HEK293 (cell line): ENCODE measurements at regions not wholly inside any gene's neighbourhood (a gene's known extent, or its start where the extent isn't known, plus 50 kb on each side); places are given as distances from the start of the nearest gene placed in this dataset.

ENCODE experiments used
- CTCF ChIA-PET: fragments of 350-600 bp; formaldehyde crosslinking; extraction: SDS; loops from one replicate; lab custom pipeline; 2021; ENCODE audit warnings: antibody characterized with exemption; lab: Yijun Ruan, JAX
- POLR2A ChIA-PET: fragments of 300-600 bp; formaldehyde crosslinking; extraction: SDS; loops from one replicate; lab custom pipeline; 2020; ENCODE audit warnings: antibody characterized with exemption, inconsistent platforms; lab: Yijun Ruan, JAX
- H3K27ac ChIP-seq: fragments of 200-500 bp; sonication (Bioruptor generic); 2 replicates; pipeline ENCODE4 v1.5.1; 2014; ENCODE audit warnings: low read depth, low read length, control low read depth, inconsistent platforms; ENCODE audit errors: extremely low read depth
- H3K36me3 ChIP-seq, 2 experiments: fragments of 200-500 bp in 1 of 2; sonication (Bioruptor generic) in 1 of 2; 1 replicate in 1 of 2; 2 replicates in 1 of 2; pipeline ENCODE4 v1.5.1; 2014 to 2017; ENCODE audit warnings: inconsistent platforms in 2 of 2, low read length in 2 of 2; ENCODE audit not compliant: control insufficient read depth in 2 of 2, insufficient read depth in 1 of 2
- H3K4me1 ChIP-seq: fragments of 200-500 bp; sonication (Bioruptor generic); 2 replicates; pipeline ENCODE4 v1.5.1; 2014; ENCODE audit warnings: mild to moderate bottlenecking, low read length, inconsistent platforms; ENCODE audit not compliant: control insufficient read depth, insufficient read depth
- H3K4me3 ChIP-seq: 2 replicates; pipeline ENCODE4 v1.5.1; 2011; ENCODE audit warnings: low read depth, mild to moderate bottlenecking, control low read depth, low read length, moderate library complexity
- H3K9me3 ChIP-seq: fragments of 200-500 bp; sonication (Bioruptor generic); 2 replicates; pipeline ENCODE4 v1.5.1; 2014; ENCODE audit warnings: low read depth, low read length, inconsistent platforms; ENCODE audit not compliant: control insufficient read depth, insufficient read depth
- BCL11B ChIP-seq: fragments of 450-650 bp; formaldehyde crosslinking; IDR thresholded peaks from 2 replicates; pipeline ENCODE4 v1.5.1; 2016; ENCODE audit warnings: low read depth, missing biosample characterization, missing genetic modification characterization
- KLF7 ChIP-seq: fragments of 450-650 bp; formaldehyde crosslinking; IDR thresholded peaks from 2 replicates; pipeline ENCODE4 v1.5.1; 2016; ENCODE audit warnings: missing biosample characterization, missing genetic modification characterization, borderline replicate concordance
- OVOL3 ChIP-seq: fragments of 450-650 bp; formaldehyde crosslinking; IDR thresholded peaks from 2 replicates; pipeline ENCODE4 v1.5.1; 2016; ENCODE audit warnings: missing biosample characterization, missing genetic modification characterization
- REPIN1 ChIP-seq: fragments of 450-650 bp; formaldehyde crosslinking; IDR thresholded peaks from 2 replicates; pipeline ENCODE4 v1.5.1; 2017; ENCODE audit warnings: missing biosample characterization, missing genetic modification characterization, low read depth
- SP2 ChIP-seq: fragments of 450-650 bp; formaldehyde crosslinking; IDR thresholded peaks from 2 replicates; pipeline ENCODE4 v1.5.1; 2016; ENCODE audit warnings: missing biosample characterization, missing genetic modification characterization
- ZEB2 ChIP-seq: fragments of 450-650 bp; formaldehyde crosslinking; IDR thresholded peaks from 2 replicates; pipeline ENCODE4 v1.5.1; 2016; ENCODE audit warnings: missing biosample characterization, missing genetic modification characterization
- ZNF354C ChIP-seq: fragments of 450-650 bp; formaldehyde crosslinking; IDR thresholded peaks from 2 replicates; pipeline ENCODE4 v1.5.1; 2016; ENCODE audit warnings: missing biosample characterization, missing genetic modification characterization, low read depth, borderline replicate concordance
- ZNF514 ChIP-seq: fragments of 450-650 bp; formaldehyde crosslinking; IDR thresholded peaks from 2 replicates; pipeline ENCODE4 v1.5.1; 2016; ENCODE audit warnings: missing biosample characterization, missing genetic modification characterization
- ZNF560 ChIP-seq: fragments of 450-650 bp; formaldehyde crosslinking; IDR thresholded peaks from 2 replicates; pipeline ENCODE4 v1.5.1; 2017; ENCODE audit warnings: missing biosample characterization, missing genetic modification characterization, borderline replicate concordance
- ZNF561 ChIP-seq: fragments of 450-650 bp; IDR thresholded peaks from 2 replicates; pipeline ENCODE4 v1.5.1; 2018; ENCODE audit warnings: missing biosample characterization, missing genetic modification characterization, borderline replicate concordance
- ZNF623 ChIP-seq: fragments of 450-650 bp; formaldehyde crosslinking; IDR thresholded peaks from 2 replicates; pipeline ENCODE4 v1.5.1; 2016; ENCODE audit warnings: missing biosample characterization, missing genetic modification characterization
- ZNF624 ChIP-seq: fragments of 450-650 bp; formaldehyde crosslinking; IDR thresholded peaks from 2 replicates; pipeline ENCODE4 v1.5.1; 2017; ENCODE audit warnings: missing biosample characterization, missing genetic modification characterization
- ZNF670 ChIP-seq: fragments of 450-650 bp; formaldehyde crosslinking; IDR thresholded peaks from 2 replicates; pipeline ENCODE4 v1.5.1; 2016; ENCODE audit warnings: missing biosample characterization, missing genetic modification characterization, low read depth
- ZNF701 ChIP-seq: fragments of 450-650 bp; formaldehyde crosslinking; IDR thresholded peaks from 2 replicates; pipeline ENCODE4 v1.5.1; 2016; ENCODE audit warnings: missing biosample characterization, missing genetic modification characterization
- ZNF768 ChIP-seq: fragments of 450-650 bp; formaldehyde crosslinking; IDR thresholded peaks from 2 replicates; pipeline ENCODE4 v1.5.1; 2018; ENCODE audit warnings: missing biosample characterization, mild to moderate bottlenecking, missing genetic modification characterization
- ZNF830 ChIP-seq: fragments of 450-650 bp; IDR thresholded peaks from 2 replicates; pipeline ENCODE4 v1.5.0; 2018; ENCODE audit warnings: missing biosample characterization, missing genetic modification characterization, low read depth, mild to moderate bottlenecking, moderate library complexity
- ZXDB ChIP-seq: fragments of 450-650 bp; formaldehyde crosslinking; IDR thresholded peaks from 2 replicates; pipeline ENCODE4 v1.5.1; 2016; ENCODE audit warnings: missing biosample characterization, missing genetic modification characterization
- TF ChIP-seq, protein P1 (sequence below): fragments of 450-650 bp; formaldehyde crosslinking; IDR thresholded peaks from 2 replicates; pipeline ENCODE4 v1.5.1; 2016; ENCODE audit warnings: missing biosample characterization, missing genetic modification characterization
- TF ChIP-seq, protein P2 (sequence below): fragments of 450-650 bp; formaldehyde crosslinking; IDR thresholded peaks from 2 replicates; pipeline ENCODE4 v1.5.1; 2016; ENCODE audit warnings: missing biosample characterization, missing genetic modification characterization
- TF ChIP-seq, protein P3 (sequence below): fragments of 450-650 bp; formaldehyde crosslinking; IDR thresholded peaks from 2 replicates; pipeline ENCODE4 v1.5.1; 2016; ENCODE audit warnings: missing biosample characterization, missing genetic modification characterization, low read depth
- TF ChIP-seq, protein P4 (sequence below): fragments of 450-650 bp; formaldehyde crosslinking; IDR thresholded peaks from 2 replicates; pipeline ENCODE4 v1.5.1; 2017; ENCODE audit warnings: missing biosample characterization, missing genetic modification characterization
- TF ChIP-seq, protein P5 (sequence below): fragments of 450-650 bp; formaldehyde crosslinking; IDR thresholded peaks from 2 replicates; pipeline ENCODE4 v1.5.1; 2016; ENCODE audit warnings: missing biosample characterization, missing genetic modification characterization, borderline replicate concordance
- TF ChIP-seq, protein P6 (sequence below): fragments of 450-650 bp; formaldehyde crosslinking; IDR thresholded peaks from 2 replicates; pipeline ENCODE4 v1.5.1; 2016; ENCODE audit warnings: missing biosample characterization, missing genetic modification characterization
- TF ChIP-seq, protein P7 (sequence below): fragments of 450-650 bp; IDR thresholded peaks from 2 replicates; pipeline ENCODE4 v1.5.1; 2018; ENCODE audit warnings: missing biosample characterization, missing genetic modification characterization

DNA sequence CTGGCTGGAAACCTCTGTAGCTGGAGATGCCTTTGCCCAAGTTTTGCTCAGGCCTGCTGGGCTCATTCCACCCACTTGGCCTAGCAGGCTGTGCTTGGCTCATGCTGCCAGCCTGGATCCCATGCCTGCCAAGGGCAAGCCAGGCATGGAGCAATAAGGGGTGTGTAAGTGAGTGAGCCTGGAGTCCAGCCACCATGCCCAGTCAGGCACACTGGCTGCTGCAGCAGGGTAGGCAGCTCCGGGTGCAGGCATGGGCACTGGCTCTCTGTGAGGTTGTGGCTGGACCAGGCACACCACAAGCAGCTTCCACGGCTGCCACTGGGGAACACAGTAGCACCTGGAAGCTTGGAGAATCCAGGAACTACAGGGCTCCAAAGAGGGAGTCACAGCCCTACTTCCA is 147.7 kb upstream of the HS6ST1 start (continued):
- TF ChIP-seq, protein P1, sequence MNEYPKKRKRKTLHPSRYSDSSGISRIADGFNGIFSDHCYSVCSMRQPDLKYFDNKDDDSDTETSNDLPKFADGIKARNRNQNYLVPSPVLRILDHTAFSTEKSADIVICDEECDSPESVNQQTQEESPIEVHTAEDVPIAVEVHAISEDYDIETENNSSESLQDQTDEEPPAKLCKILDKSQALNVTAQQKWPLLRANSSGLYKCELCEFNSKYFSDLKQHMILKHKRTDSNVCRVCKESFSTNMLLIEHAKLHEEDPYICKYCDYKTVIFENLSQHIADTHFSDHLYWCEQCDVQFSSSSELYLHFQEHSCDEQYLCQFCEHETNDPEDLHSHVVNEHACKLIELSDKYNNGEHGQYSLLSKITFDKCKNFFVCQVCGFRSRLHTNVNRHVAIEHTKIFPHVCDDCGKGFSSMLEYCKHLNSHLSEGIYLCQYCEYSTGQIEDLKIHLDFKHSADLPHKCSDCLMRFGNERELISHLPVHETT (tag by site-specific recombination): no peak
- TF ChIP-seq ZNF623 (tag by site-specific recombination): no peak
- TF ChIP-seq OVOL3: no peak
- TF ChIP-seq BCL11B (tag by site-specific recombination): no peak
- TF ChIP-seq ZNF624 (tag by site-specific recombination): no peak
- TF ChIP-seq, protein P2, sequence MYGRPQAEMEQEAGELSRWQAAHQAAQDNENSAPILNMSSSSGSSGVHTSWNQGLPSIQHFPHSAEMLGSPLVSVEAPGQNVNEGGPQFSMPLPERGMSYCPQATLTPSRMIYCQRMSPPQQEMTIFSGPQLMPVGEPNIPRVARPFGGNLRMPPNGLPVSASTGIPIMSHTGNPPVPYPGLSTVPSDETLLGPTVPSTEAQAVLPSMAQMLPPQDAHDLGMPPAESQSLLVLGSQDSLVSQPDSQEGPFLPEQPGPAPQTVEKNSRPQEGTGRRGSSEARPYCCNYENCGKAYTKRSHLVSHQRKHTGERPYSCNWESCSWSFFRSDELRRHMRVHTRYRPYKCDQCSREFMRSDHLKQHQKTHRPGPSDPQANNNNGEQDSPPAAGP (tag by site-specific recombination): no peak
- TF ChIP-seq ZNF561 (tag by site-specific recombination): no peak
- no peak for TF ChIP-seq ZNF560 (tag by site-specific recombination)
- no peak for TF ChIP-seq ZXDB (tag by site-specific recombination)
- no peak for TF ChIP-seq SP2
- TF ChIP-seq ZNF670: no peak

DNA sequence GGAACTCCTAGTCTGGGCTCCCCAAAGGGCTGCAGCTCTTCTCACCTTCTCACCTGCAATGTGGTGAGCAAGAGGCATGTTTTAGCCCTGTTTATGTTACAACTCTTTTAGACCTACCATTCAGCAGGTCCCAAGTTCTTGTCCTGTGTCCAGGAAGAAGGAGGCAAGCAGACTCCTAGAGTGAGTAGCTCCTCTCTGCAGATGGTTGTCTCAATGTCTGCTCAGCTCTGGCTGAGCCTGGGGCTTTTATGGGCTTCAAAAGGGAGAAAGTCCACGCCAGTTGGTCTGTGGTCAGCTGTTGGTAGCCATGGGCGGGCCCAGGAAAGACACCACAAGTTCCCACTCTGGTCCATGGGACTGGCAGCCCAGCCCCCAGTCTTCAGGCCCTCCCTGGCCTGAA is 148.1 kb upstream of the HS6ST1 start:
- no peaks in the 10 kb centered on the region; the same call in 1 of the 2 replicates for H3K9me3 ChIP-seq
- POLR2A ChIA-PET: no interaction called here
- no peaks in the 10 kb centered on the region for H3K4me1 ChIP-seq
- H3K27ac ChIP-seq: no peak overlapping the region
- CTCF ChIA-PET: interaction anchor here (0.7 kb wide), 1 partner anchor 218 kb away, joined by 3 read pairs; no protein-coding TSS in a partner anchor
- TF ChIP-seq, protein P3, sequence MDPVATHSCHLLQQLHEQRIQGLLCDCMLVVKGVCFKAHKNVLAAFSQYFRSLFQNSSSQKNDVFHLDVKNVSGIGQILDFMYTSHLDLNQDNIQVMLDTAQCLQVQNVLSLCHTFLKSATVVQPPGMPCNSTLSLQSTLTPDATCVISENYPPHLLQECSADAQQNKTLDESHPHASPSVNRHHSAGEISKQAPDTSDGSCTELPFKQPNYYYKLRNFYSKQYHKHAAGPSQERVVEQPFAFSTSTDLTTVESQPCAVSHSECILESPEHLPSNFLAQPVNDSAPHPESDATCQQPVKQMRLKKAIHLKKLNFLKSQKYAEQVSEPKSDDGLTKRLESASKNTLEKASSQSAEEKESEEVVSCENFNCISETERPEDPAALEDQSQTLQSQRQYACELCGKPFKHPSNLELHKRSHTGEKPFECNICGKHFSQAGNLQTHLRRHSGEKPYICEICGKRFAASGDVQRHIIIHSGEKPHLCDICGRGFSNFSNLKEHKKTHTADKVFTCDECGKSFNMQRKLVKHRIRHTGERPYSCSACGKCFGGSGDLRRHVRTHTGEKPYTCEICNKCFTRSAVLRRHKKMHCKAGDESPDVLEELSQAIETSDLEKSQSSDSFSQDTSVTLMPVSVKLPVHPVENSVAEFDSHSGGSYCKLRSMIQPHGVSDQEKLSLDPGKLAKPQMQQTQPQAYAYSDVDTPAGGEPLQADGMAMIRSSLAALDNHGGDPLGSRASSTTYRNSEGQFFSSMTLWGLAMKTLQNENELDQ (tag by site-specific recombination): no peak
- TF ChIP-seq REPIN1 (tag by site-specific recombination): no peak
- TF ChIP-seq, protein P4, sequence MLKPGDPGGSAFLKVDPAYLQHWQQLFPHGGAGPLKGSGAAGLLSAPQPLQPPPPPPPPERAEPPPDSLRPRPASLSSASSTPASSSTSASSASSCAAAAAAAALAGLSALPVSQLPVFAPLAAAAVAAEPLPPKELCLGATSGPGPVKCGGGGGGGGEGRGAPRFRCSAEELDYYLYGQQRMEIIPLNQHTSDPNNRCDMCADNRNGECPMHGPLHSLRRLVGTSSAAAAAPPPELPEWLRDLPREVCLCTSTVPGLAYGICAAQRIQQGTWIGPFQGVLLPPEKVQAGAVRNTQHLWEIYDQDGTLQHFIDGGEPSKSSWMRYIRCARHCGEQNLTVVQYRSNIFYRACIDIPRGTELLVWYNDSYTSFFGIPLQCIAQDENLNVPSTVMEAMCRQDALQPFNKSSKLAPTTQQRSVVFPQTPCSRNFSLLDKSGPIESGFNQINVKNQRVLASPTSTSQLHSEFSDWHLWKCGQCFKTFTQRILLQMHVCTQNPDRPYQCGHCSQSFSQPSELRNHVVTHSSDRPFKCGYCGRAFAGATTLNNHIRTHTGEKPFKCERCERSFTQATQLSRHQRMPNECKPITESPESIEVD (tag by site-specific recombination): no peak
- TF ChIP-seq ZXDB (tag by site-specific recombination): no peak
- TF ChIP-seq KLF7 (tag by site-specific recombination): no peak
- TF ChIP-seq, protein P5, sequence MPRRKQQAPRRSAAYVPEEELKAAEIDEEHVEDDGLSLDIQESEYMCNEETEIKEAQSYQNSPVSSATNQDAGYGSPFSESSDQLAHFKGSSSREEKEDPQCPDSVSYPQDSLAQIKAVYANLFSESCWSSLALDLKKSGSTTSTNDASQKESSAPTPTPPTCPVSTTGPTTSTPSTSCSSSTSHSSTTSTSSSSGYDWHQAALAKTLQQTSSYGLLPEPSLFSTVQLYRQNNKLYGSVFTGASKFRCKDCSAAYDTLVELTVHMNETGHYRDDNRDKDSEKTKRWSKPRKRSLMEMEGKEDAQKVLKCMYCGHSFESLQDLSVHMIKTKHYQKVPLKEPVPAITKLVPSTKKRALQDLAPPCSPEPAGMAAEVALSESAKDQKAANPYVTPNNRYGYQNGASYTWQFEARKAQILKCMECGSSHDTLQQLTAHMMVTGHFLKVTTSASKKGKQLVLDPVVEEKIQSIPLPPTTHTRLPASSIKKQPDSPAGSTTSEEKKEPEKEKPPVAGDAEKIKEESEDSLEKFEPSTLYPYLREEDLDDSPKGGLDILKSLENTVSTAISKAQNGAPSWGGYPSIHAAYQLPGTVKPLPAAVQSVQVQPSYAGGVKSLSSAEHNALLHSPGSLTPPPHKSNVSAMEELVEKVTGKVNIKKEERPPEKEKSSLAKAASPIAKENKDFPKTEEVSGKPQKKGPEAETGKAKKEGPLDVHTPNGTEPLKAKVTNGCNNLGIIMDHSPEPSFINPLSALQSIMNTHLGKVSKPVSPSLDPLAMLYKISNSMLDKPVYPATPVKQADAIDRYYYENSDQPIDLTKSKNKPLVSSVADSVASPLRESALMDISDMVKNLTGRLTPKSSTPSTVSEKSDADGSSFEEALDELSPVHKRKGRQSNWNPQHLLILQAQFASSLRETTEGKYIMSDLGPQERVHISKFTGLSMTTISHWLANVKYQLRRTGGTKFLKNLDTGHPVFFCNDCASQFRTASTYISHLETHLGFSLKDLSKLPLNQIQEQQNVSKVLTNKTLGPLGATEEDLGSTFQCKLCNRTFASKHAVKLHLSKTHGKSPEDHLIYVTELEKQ: no peak
- TF ChIP-seq, protein P6, sequence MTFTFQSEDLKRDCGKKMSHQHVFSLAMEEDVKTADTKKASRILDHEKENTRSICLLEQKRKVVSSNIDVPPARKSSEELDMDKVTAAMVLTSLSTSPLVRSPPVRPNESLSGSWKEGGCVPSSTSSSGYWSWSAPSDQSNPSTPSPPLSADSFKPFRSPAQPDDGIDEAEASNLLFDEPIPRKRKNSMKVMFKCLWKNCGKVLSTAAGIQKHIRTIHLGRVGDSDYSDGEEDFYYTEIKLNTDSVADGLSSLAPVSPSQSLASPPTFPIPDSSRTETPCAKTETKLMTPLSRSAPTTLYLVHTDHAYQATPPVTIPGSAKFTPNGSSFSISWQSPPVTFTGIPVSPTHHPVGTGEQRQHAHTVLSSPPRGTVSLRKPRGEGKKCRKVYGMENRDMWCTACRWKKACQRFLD (tag by site-specific recombination): no peak
- no peak for TF ChIP-seq ZNF354C (tag by site-specific recombination)
- TF ChIP-seq ZNF701 (tag by site-specific recombination): no peak
- TF ChIP-seq, protein P7, sequence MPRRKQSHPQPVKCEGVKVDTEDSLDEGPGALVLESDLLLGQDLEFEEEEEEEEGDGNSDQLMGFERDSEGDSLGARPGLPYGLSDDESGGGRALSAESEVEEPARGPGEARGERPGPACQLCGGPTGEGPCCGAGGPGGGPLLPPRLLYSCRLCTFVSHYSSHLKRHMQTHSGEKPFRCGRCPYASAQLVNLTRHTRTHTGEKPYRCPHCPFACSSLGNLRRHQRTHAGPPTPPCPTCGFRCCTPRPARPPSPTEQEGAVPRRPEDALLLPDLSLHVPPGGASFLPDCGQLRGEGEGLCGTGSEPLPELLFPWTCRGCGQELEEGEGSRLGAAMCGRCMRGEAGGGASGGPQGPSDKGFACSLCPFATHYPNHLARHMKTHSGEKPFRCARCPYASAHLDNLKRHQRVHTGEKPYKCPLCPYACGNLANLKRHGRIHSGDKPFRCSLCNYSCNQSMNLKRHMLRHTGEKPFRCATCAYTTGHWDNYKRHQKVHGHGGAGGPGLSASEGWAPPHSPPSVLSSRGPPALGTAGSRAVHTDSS (tag by site-specific recombination): no peak
- TF ChIP-seq ZNF830: no peak
- no peak for TF ChIP-seq ZNF768
- TF ChIP-seq ZEB2 (tag by site-specific recombination): no peak
- no peak for TF ChIP-seq ZNF561 (tag by site-specific recombination)
- TF ChIP-seq ZNF514 (tag by site-specific recombination): no peak
- TF ChIP-seq, all 188 proteins: peak for 0
- H3K4me3 ChIP-seq: no peak overlapping the region
- no peaks in the 10 kb centered on the region for H3K36me3 ChIP-seq
